ENCODE measurements at regions not wholly inside any gene's neighbourhood (a gene's known extent, or its start where the extent isn't known, plus 50 kb on each side); places are given as distances from the start of the nearest gene placed in this dataset.

DNA sequence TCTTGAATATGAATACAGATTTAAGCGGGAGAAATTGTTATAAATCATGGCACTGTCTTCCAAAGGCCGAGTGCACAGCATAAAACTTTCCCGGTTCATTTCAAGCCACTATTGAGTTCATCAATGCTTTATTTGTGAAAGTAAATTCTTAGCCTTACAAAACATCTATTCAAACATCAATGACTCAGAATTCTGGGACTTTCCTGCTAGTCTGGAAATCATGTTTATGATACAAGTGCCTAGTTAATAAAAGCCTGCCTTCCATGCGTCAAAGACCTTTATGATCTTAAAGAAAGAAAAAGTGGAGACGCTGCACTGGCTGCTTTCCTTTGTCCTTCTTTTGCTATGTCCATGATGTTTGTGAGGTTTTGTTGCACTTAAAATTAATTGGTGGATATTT lies 137.7 kb downstream of the SETD4 start:
- no peak for DNase-seq
- H3K9me3 ChIP-seq (replicated peaks; ENCODE audit: control insufficient read depth, low read depth, low read length) = no peaks in the 10 kb centered on the region
- no CpG with 5 or more reads among the region's 5 CpGs for WGBS (ENCODE audit: insufficient coverage)
- no peaks in the 10 kb centered on the region for H3K36me3 ChIP-seq (ENCODE audit: control insufficient read depth, insufficient read depth, low read length)
- no peaks in the 10 kb centered on the region for H3K4me1 ChIP-seq (ENCODE audit: control insufficient read depth, insufficient read depth, low read length)
- H3K4me3 ChIP-seq (ENCODE audit: low read length) = no peak overlapping the region
- no peaks in the 10 kb centered on the region for H3K27me3 ChIP-seq (ENCODE audit: control insufficient read depth, insufficient read depth, low read length)
- H3K27ac ChIP-seq (ENCODE audit: low read length) = no peak overlapping the region

DNA sequence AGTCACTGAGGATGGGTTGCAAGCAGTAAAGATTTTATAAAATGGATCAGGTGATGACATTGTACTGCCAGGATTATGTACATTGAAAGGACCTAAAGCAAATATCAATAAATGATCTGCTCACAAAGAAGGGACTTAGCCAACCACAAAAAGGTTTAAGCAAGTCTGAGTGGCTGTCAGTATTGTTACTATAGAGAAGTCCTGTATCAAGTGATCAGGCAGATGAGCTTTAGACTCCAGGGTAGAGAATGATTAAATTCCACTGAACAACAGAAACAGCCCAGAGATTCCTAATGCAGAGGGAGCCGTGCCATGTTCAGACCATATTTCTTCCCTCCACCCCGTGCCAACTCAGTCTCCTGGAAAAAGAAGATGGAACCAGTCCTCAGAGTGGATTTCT lies 138.9 kb downstream of the SETD4 start:
- Histone ChIP-seq H3K4me3 (ENCODE audit: low read length) (no peak overlapping the region), H3K27ac (ENCODE audit: low read length) (no peak overlapping the region), H3K36me3 (ENCODE audit: control insufficient read depth, insufficient read depth, low read length) (no peaks in the 10 kb centered on the region), H3K27me3 (ENCODE audit: control insufficient read depth, insufficient read depth, low read length) (no peaks in the 10 kb centered on the region), H3K9me3 (replicated peaks; ENCODE audit: control insufficient read depth, low read depth, low read length) (no peaks in the 10 kb centered on the region), H3K4me1 (ENCODE audit: control insufficient read depth, insufficient read depth, low read length) (no peaks in the 10 kb centered on the region)
- DNase-seq = no peak
- no CpG with 5 or more reads among the region's 2 CpGs for WGBS (ENCODE audit: insufficient coverage)

DNA sequence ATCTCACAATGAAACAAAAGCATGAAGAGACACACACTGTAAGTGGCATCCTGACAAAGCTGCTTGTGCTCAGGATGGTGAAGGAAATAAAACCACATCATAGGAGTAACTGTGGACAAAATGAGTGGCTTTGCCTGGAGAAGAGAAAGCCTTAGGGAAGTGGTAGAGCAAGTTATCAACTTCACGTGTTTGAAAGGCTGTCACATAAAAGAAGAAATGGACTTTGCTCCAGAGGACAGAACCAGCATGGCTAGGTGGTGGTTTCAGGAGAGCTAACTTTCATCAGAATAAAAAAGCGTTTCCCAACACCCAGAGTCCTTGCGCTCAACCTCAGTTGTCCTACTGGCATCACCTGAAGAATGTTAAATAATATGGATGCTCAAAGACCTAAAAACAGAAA lies 139.9 kb downstream of the SETD4 start:
- Histone ChIP-seq H3K36me3 (ENCODE audit: control insufficient read depth, insufficient read depth, low read length) (no peaks in the 10 kb centered on the region), H3K4me3 (ENCODE audit: low read length) (no peak overlapping the region), H3K4me1 (ENCODE audit: control insufficient read depth, insufficient read depth, low read length) (no peaks in the 10 kb centered on the region), H3K27me3 (ENCODE audit: control insufficient read depth, insufficient read depth, low read length) (no peaks in the 10 kb centered on the region), H3K27ac (ENCODE audit: low read length) (no peak overlapping the region), H3K9me3 (replicated peaks; ENCODE audit: control insufficient read depth, low read depth, low read length) (no peaks in the 10 kb centered on the region)
- no peak for DNase-seq
- WGBS (ENCODE audit: insufficient coverage) = no CpG with 5 or more reads among the region's 3 CpGs

DNA sequence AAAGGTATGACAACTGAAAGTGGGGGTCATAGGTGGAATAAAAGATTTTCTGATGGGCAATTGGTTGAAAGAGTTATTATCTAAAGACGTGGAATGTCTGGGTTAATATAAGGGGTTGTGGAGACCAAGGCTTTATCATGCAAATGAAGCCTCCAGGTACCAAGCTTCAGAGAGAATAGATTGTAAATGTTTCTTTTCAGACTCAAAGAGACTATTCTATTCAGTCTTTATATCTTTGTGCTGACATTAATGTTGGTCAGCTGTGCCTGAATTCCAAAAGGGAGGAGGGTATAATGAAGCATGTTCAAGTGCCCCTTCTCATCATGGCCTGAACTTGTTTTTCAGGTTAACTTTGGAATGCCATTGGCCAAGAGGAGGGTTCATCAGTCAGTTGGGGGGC lies 145.3 kb downstream of the SETD4 start:
- WGBS (ENCODE audit: insufficient coverage) = no CpG with 5 or more reads among the region's 1 CpG
- Histone ChIP-seq H3K27me3 (ENCODE audit: control insufficient read depth, insufficient read depth, low read length) (no peaks in the 10 kb centered on the region), H3K27ac (ENCODE audit: low read length) (no peak overlapping the region), H3K4me3 (ENCODE audit: low read length) (no peak overlapping the region), H3K36me3 (ENCODE audit: control insufficient read depth, insufficient read depth, low read length) (no peaks in the 10 kb centered on the region), H3K9me3 (replicated peaks; ENCODE audit: control insufficient read depth, low read depth, low read length) (no peaks in the 10 kb centered on the region), H3K4me1 (ENCODE audit: control insufficient read depth, insufficient read depth, low read length) (no peaks in the 10 kb centered on the region)
- DNase-seq = no peak

DNA sequence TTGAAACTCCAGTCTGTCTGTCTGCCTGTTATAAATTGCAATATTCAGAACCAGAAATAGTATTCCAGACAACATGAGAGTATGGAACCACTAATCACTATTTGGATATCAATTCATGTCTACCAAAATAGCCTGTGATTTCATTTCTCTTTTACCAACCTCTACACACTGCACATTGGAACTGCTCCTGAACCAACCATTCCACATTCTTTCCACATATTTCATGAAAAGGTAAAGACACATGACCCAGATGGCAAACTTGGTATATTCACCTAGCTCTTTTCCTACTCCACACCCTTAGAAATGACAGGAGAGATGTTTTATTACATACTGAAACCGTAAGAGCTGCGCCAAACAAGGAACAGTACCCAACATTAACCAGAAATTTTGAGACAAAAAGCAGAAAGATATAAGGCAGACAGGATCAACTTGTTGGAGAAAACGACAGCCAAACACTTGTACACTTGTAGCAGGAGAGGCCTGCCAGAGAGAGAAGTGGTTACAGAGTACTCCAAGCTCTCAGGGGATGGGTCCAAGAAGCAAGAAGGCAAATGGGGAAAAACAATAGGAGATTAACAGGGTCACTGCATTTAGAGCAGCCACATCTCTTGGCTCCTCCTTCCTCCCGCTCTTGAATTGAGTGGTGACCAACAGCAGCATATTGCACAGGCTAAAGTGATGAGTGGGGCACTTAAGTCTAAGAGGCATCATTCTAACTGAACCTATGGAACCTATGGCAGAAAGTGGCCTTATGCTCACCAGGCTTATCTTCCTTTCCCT lies 148.7 kb downstream of the SETD4 start:
- Histone ChIP-seq H3K4me3 (ENCODE audit: low read length) (no peak overlapping the region), H3K27ac (ENCODE audit: low read length) (no peak overlapping the region), H3K9me3 (replicated peaks; ENCODE audit: control insufficient read depth, low read depth, low read length) (no peaks in the 10 kb centered on the region), H3K36me3 (ENCODE audit: control insufficient read depth, insufficient read depth, low read length) (no peaks in the 10 kb centered on the region), H3K4me1 (ENCODE audit: control insufficient read depth, insufficient read depth, low read length) (no peaks in the 10 kb centered on the region), H3K27me3 (ENCODE audit: control insufficient read depth, insufficient read depth, low read length) (no peaks in the 10 kb centered on the region)
- DNase-seq = no peak
- WGBS (ENCODE audit: insufficient coverage) = 88% methylated on average over 2 of the region's 4 CpGs

DNA sequence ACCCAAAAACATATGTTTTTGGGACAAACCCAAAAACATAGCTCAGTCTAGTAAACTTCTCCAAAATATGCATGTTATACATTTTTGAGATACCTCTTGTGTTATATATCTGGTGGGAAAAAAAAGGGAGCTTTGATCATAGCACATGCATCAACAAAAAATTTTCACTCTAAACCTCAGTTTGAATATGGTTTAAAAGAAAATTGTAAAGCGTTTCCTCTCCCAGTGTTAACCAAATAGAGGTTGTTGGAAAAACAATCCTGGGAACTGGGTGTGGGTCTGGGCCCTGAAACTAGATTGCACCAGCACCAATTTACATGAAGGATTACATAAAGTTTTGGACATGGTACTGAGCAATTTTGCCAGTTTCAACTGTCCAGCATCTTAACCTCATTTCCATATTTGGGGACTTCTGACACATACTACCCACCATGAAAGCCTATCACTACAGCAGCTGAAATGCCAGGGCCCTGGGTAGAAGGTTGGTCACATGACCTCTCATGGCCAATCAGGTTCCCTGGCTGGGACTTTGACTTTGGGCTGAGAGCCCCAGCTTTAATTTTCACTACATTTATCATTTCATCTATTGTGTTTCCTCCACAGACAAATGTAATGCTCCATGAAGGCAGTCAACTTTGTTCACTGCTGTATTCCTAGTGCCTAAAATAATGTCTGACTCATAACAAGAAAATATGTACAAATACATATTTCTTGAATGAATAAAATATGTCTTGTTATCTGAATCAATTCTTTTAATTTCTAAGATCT lies 150.7 kb downstream of the SETD4 start:
- WGBS (ENCODE audit: insufficient coverage) = no CpG with 5 or more reads among the region's 1 CpG

DNA sequence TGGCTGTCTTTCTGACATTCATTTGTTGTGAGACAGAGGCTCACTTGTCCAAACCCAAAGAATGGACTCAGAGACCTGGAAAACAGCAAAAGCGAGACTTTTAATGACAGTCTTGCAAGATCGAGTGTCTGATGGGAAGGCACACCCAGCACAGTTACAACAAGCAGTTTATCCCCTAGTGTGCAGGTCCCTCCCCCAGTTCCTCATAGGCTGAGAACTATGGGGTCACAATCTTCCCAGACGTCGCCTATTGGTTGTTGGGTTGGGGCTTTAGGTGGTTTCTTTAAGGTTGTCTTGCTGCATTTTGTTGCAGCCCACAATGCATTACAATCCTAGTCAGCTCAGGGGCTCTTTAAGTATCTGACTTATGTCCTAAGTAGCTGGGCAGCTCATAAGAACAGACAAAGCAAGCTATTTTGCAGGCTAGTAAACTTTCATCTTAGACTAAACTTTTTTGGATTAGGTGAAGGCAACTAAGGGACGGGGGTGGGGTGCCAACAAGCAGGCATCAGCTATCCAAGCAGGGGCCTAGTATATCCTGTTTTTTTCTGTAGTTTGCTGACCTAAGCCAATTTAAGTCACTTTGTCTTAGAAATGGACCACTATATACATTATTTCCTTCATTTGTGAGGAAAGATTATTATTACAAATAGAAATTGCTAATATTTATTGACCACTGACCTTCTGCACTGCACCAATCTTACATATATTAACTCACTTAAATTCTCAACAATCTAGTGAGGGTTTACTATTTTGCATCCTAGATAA lies 151.8 kb downstream of the SETD4 start:
- WGBS (ENCODE audit: insufficient coverage) = 80% methylated on average over 2 of the region's 5 CpGs
- Histone ChIP-seq H3K9me3 (replicated peaks; ENCODE audit: control insufficient read depth, low read depth, low read length) (no peaks in the 10 kb centered on the region), H3K27me3 (ENCODE audit: control insufficient read depth, insufficient read depth, low read length) (no peaks in the 10 kb centered on the region), H3K4me1 (ENCODE audit: control insufficient read depth, insufficient read depth, low read length) (no peaks in the 10 kb centered on the region), H3K4me3 (ENCODE audit: low read length) (no peak overlapping the region), H3K27ac (ENCODE audit: low read length) (no peak overlapping the region), H3K36me3 (ENCODE audit: control insufficient read depth, insufficient read depth, low read length) (no peaks in the 10 kb centered on the region)
- DNase-seq = no peak

More for the DNA sequence above, 150.7 kb downstream of the SETD4 start:
- Histone ChIP-seq H3K4me3 (ENCODE audit: low read length) (no peak overlapping the region), H3K9me3 (replicated peaks; ENCODE audit: control insufficient read depth, low read depth, low read length) (no peaks in the 10 kb centered on the region), H3K27me3 (ENCODE audit: control insufficient read depth, insufficient read depth, low read length) (no peaks in the 10 kb centered on the region), H3K27ac (ENCODE audit: low read length) (no peak overlapping the region), H3K36me3 (ENCODE audit: control insufficient read depth, insufficient read depth, low read length) (no peaks in the 10 kb centered on the region), H3K4me1 (ENCODE audit: control insufficient read depth, insufficient read depth, low read length) (no peaks in the 10 kb centered on the region)
- DNase-seq = no peak

DNA sequence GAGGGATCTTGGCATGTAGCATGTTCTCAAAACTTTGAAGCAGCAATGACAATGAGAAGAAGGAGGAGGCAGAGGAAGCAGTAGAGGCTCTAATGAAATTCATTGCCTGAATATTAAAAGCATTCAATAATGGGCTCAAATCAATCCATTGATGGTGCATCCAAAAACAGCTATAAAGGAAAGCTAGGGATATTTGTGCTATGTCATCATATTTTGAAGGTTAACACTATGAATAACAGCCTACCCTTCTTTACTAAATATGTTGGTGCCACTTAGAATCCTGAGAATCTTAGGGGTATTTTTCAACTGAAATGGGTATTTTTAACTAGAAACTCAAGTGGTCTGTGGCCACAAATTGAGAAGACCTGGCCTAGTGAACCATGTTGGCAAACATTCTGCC lies 153.7 kb downstream of the SETD4 start:
- Histone ChIP-seq H3K4me3 (ENCODE audit: low read length) (no peak overlapping the region), H3K4me1 (ENCODE audit: control insufficient read depth, insufficient read depth, low read length) (no peaks in the 10 kb centered on the region), H3K9me3 (replicated peaks; ENCODE audit: control insufficient read depth, low read depth, low read length) (no peaks in the 10 kb centered on the region), H3K27me3 (ENCODE audit: control insufficient read depth, insufficient read depth, low read length) (no peaks in the 10 kb centered on the region), H3K36me3 (ENCODE audit: control insufficient read depth, insufficient read depth, low read length) (no peaks in the 10 kb centered on the region), H3K27ac (ENCODE audit: low read length) (no peak overlapping the region)
- no peak for DNase-seq

DNA sequence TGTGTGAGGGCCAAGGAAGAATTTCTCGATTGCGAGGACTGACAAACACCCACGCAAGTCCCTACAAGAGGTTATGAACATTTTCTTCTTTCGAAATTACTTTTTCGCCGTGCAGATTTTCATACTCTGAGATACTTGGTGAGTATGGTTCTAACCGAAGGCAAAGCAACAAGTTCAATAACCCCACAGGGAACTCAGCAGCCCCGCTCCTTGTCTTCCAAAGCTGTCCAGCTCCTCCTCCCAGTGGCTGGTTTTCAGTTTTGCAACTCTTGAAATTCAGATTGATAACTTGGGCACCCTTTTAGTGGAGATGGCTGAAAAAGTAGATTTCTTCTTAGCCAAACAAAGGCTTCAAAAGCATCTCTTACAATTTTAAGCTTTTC lies 154.4 kb downstream of the SETD4 start:
- H3K27ac ChIP-seq (ENCODE audit: low read length) = no peak overlapping the region
- no peaks in the 10 kb centered on the region for H3K27me3 ChIP-seq (ENCODE audit: control insufficient read depth, insufficient read depth, low read length)
- no peaks in the 10 kb centered on the region for H3K9me3 ChIP-seq (replicated peaks; ENCODE audit: control insufficient read depth, low read depth, low read length)
- 90% methylated on average over 2 of the region's 8 CpGs for WGBS (ENCODE audit: insufficient coverage)
- no peaks in the 10 kb centered on the region for H3K4me1 ChIP-seq (ENCODE audit: control insufficient read depth, insufficient read depth, low read length)
- DNase-seq = no peak
- H3K36me3 ChIP-seq (ENCODE audit: control insufficient read depth, insufficient read depth, low read length) = no peaks in the 10 kb centered on the region
- H3K4me3 ChIP-seq (ENCODE audit: low read length) = no peak overlapping the region
